D721Med (cell line): ENCODE measurements at regions not wholly inside any gene's neighbourhood (a gene's known extent, or its start where the extent isn't known, plus 50 kb on each side); places are given as distances from the start of the nearest gene placed in this dataset.

Experiments used
- DNase-seq: peaks from one replicate; pipeline ENCODE4 v3.0.0; 2011; ENCODE audit warnings: low spot score; ENCODE audit not compliant: insufficient read length
- FAIRE-seq: peaks from 2 replicates; lab custom pipeline; 2011; peaks lifted over from hg19 to GRCh38; lab: Jason Lieb, UNC
- TF ChIP-seq, protein P1 (sequence below): IDR thresholded peaks from 2 replicates; pipeline ENCODE4 v1.5.1; 2012; ENCODE audit warnings: mild to moderate bottlenecking, control low read depth; ENCODE audit not compliant: insufficient read depth; ENCODE audit errors: missing control alignments

DNA sequence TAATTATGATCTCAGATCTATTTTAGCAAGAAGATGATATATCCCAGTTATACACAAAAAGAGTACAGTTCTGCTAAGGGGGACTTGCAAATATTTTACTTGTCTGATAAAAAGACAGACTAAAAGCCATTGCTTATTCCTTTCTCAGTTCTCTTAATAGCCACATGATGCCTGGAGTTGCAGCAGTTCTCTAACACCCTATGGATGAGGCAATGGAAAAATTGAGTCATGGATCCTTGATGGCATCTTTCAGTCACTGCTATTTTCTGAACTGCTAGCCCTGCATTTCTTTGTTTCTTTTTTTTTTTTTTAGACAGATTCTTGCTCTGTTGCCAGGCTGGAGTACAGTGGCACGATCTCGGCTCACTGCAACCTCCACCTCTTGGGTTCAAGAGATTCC is 1956.7 kb downstream of the C4orf33 start:
- FAIRE-seq, result no peak
- DNase-seq, result no peak
- TF ChIP-seq, protein P1, sequence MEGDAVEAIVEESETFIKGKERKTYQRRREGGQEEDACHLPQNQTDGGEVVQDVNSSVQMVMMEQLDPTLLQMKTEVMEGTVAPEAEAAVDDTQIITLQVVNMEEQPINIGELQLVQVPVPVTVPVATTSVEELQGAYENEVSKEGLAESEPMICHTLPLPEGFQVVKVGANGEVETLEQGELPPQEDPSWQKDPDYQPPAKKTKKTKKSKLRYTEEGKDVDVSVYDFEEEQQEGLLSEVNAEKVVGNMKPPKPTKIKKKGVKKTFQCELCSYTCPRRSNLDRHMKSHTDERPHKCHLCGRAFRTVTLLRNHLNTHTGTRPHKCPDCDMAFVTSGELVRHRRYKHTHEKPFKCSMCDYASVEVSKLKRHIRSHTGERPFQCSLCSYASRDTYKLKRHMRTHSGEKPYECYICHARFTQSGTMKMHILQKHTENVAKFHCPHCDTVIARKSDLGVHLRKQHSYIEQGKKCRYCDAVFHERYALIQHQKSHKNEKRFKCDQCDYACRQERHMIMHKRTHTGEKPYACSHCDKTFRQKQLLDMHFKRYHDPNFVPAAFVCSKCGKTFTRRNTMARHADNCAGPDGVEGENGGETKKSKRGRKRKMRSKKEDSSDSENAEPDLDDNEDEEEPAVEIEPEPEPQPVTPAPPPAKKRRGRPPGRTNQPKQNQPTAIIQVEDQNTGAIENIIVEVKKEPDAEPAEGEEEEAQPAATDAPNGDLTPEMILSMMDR, result no peak

DNA sequence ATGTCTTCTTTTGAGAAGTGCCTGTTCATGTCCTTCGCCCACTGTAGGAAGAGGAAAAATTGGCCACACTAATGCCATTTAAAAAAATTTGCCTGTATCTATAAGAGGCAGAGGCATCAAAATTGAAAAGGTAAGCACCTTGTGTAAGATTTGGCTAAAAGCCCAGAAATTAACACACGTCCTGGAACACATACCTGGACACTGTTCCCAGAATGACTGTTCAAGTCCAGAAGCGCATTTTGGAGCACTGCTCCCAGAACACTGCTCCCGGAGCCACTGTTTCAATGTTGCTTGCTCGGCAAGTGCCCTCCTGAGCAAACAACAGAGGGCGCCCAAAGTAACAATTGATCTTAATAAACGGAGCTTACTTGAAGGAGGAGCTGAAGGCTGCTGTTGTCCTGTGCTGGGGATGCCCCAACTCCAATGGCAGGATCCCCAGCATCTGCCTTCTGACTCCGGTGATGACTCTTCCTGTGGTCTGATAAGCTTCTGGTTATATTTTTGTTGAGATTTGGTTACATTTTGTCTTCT is 1958.6 kb downstream of the C4orf33 start:
- DNase-seq (no peak), FAIRE-seq (no peak)
- TF ChIP-seq, protein P1, result no peak

DNA sequence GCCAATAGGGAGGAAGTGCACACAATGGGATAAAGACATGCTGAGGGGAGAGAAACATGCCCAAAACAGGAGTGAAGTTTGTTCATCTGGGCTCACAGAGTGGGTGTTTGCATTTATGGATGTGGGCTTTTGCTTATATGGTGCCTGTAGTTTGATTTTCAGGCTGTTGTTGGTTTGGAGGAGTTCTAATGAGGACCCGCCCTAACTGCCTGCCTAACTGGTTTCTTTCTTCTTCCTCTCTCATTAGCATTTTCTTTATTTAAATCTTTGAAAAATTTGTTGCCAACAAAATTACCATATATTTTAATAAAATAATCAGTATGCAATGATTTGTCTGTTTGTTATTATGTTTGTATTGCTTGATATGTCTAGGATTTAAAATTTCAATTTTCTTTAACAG is 1965.8 kb downstream of the C4orf33 start:
- no peak for DNase-seq
- no peak for FAIRE-seq
- TF ChIP-seq, protein P1, result no peak

DNA sequence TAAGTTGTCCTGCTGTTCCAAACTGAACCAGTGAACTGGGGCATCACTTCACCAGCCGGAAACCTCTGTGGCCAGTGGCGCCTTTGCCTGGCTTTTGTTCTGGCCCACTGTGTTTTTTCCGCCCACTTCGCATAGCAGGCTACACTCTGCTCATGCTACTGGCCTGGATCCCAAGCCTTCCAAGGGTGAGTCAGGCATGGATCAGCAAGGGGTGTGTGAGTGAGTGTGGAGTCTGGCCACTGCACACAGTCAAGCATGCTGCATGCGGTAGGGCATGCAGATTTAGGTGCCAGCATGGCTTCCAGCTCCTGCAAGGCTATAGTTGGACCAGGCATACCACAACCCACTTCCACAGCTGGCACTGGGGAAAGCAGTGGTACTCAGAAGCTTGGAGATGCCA is 1967.9 kb downstream of the C4orf33 start:
- FAIRE-seq (no peak), DNase-seq (no peak)
- TF ChIP-seq, protein P1, result no peak

DNA sequence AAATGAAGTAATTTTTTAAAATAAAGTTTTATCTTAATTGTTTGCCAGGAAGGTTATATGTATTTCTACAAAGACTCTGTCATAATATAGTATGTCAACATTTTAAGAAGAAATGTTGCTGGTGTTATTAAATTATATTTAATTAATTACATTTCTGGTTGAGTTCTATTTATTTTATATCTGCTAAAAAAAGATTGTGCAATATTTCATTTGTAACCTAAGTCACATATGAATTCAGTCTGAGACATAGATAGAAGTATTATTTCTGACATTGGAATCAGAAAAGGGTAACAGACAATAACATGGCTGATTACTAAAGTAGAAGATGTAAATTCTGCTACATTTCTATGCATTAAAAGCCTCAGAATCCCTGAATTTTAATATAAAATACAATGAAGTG is 1985.1 kb downstream of the C4orf33 start:
- DNase-seq (no peak), FAIRE-seq (no peak)
- TF ChIP-seq, protein P1, result no peak

DNA sequence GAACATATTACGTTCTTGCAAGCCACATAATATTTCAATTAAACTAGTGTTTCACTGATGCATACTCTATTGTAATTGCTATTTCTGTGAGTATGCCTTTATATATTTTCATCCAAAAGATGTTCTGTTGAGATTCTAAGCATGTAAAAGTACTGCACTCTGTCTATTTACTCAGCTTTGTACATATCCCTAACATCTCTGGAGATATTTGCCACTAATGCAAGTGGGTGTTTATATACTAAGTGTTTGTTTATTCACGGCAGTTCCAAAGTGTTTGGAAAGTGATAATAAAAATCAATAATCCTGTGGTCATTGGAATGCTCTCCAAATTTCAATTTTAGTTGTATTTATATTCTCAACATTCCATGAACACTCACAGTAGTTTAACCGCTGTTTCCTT is 1989.0 kb downstream of the C4orf33 start:
- no peak for DNase-seq
- FAIRE-seq, result peak; percentile 16
- TF ChIP-seq, protein P1, result no peak

DNA sequence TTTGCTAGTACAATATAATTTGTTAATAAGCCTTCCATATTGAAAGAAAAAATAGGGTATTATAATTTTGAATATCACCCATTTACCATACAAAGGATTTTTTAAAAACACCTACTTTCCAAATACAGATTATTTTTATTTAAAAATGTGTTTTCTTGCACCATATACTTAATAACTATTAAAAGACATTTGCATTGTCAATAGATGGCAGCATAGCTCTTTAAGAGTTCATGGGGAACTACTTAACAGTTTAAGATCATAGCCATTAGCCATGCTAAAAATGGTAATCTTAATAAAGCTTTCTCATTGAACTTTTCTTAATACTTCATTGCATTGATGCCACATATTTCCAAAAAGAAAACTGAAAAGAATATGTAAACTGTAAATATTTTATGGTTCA is 1995.9 kb downstream of the C4orf33 start:
- no peak for FAIRE-seq
- DNase-seq, result no peak
- TF ChIP-seq, protein P1, result peak; percentile 69
